ENCODE measurements at regions not wholly inside any gene's neighbourhood (a gene's known extent, or its start where the extent isn't known, plus 50 kb on each side); places are given as distances from the start of the nearest gene placed in this dataset.
"Not testable (repeated sequence)": the region's sequence is repeated elsewhere in the genome, so short reads cannot be mapped to it uniquely, and the experiment has no call there.

GRCh38 chrX:28408017-28408723 lies 179.1 kb upstream of the IL1RAPL1 start:
- no peak for DNase-seq

GRCh38 chrX:28398342-28398741 lies 188.9 kb upstream of the IL1RAPL1 start:
- DNase-seq: no peak

GRCh38 chrX:28391528-28391927 lies 195.7 kb upstream of the IL1RAPL1 start:
- DNase-seq: no peak

- no peak for DNase-seq
These were observed 208.1 kb upstream of the IL1RAPL1 start for GRCh38 chrX:28379103-28379502.

GRCh38 chrX:28367649-28368048 lies 219.6 kb upstream of the IL1RAPL1 start:
- not testable (repeated sequence) for DNase-seq

GRCh38 chrX:28351801-28352200 lies 235.4 kb upstream of the IL1RAPL1 start:
- no peak for DNase-seq

GRCh38 chrX:28349888-28350287 lies 237.4 kb upstream of the IL1RAPL1 start:
- no peak for DNase-seq

- DNase-seq: no peak
These were observed 239.8 kb upstream of the IL1RAPL1 start for GRCh38 chrX:28347476-28347875.

GRCh38 chrX:28329156-28329555 lies 258.1 kb upstream of the IL1RAPL1 start:
- no peak for DNase-seq

- no peak for DNase-seq
These were observed 262.9 kb upstream of the IL1RAPL1 start for GRCh38 chrX:28324321-28324721.

GRCh38 chrX:28321286-28321685 lies 266.0 kb upstream of the IL1RAPL1 start:
- DNase-seq: no peak

GRCh38 chrX:28312965-28313364 lies 274.3 kb upstream of the IL1RAPL1 start:
- no peak for DNase-seq

GRCh38 chrX:28312259-28312658 lies 275.0 kb upstream of the IL1RAPL1 start:
- no peak for DNase-seq

GRCh38 chrX:28311466-28311865 lies 275.8 kb upstream of the IL1RAPL1 start:
- no peak for DNase-seq

GRCh38 chrX:28303486-28303885 lies 283.8 kb upstream of the IL1RAPL1 start:
- DNase-seq: no peak

GRCh38 chrX:28278726-28279125 lies 297.5 kb upstream of the DCAF8L1 start:
- no peak for DNase-seq

- DNase-seq: no peak
These were observed 297.0 kb upstream of the DCAF8L1 start for GRCh38 chrX:28278251-28278650.

- no peak for DNase-seq
These were observed 292.5 kb upstream of the DCAF8L1 start for GRCh38 chrX:28273736-28274135.

GRCh38 chrX:28246675-28247074 lies 265.4 kb upstream of the DCAF8L1 start:
- no peak for DNase-seq

- DNase-seq: no peak
These were observed 248.0 kb upstream of the DCAF8L1 start for GRCh38 chrX:28229217-28229616.

GRCh38 chrX:28225513-28225912 lies 244.3 kb upstream of the DCAF8L1 start:
- DNase-seq: no peak

- no peak for DNase-seq
These were observed 242.7 kb upstream of the DCAF8L1 start for GRCh38 chrX:28223991-28224390.

GRCh38 chrX:28223469-28223868 lies 242.2 kb upstream of the DCAF8L1 start:
- no peak for DNase-seq

- DNase-seq: peak; percentile 25
These were observed 224.7 kb upstream of the DCAF8L1 start for GRCh38 chrX:28205905-28206304.

GRCh38 chrX:28205126-28205525 lies 223.9 kb upstream of the DCAF8L1 start:
- no peak for DNase-seq
